Activated CD4-positive, alpha-beta T cell treated with anti-CD3 and anti-CD28 coated beads, Interleukin-2, amount 50 U/mL, for 48 hours (primary cell): ENCODE measurements at regions not wholly inside any gene's neighbourhood (a gene's known extent, or its start where the extent isn't known, plus 50 kb on each side); places are given as distances from the start of the nearest gene placed in this dataset.
"Not testable (repeated sequence)": the region's sequence is repeated elsewhere in the genome, so short reads cannot be mapped to it uniquely, and the experiment has no call there.

Experiments
- DNase-seq, 2 experiments: peaks; one replicate each; pipeline ENCODE4 v3.0.0-alpha.2; 2020

GRCh38 chr17:77786740-77787505 lies 171.6 kb upstream of the TNRC6C start:
- DNase-seq, result no peak

GRCh38 chr17:77790143-77790829 lies 168.2 kb upstream of the TNRC6C start:
- no peak for DNase-seq

- DNase-seq, result no peak
These were observed 165.9 kb upstream of the TNRC6C start for GRCh38 chr17:77792626-77793025.

- DNase-seq, result no peak
These were observed 165.1 kb upstream of the TNRC6C start for GRCh38 chr17:77793146-77793970.

- no peak for DNase-seq
These were observed 164.6 kb upstream of the TNRC6C start for GRCh38 chr17:77793971-77794235.

- DNase-seq, result no peak
These were observed 163.7 kb upstream of the TNRC6C start for GRCh38 chr17:77794846-77795245.

GRCh38 chr17:77795685-77796084 lies 162.8 kb upstream of the TNRC6C start:
- no peak for DNase-seq

DNA sequence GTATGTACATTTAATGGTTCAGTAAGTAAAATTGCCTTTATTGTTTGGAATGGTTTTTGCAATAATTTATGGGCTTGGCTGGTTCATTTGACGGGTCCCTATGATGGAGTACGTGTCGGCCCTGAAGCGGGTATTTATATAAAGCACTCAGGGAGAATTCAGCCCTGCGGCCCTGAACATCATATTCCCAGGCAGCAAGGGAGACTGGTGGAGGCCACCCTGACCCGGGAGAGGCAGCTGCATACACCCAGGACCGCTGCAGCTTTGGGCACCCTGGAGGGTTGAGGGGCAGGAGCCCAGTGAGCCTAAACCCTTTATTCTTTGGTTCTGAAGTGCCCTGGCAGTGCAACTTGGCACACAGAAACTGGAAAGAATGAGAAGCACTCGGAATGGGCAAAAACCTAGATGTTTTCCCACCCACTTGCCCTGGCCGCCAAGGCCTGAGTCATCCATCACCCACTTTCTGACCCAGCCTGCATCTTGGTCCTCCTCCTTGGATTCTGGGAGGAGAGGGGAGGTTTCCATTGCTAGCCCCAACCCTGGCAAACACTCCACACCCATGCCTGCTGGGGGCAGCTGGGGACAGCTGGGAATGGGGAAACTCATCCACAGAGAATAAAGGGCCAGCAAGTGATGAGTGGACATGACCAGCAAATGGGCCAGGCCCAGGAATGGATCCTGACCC lies 162.2 kb upstream of the TNRC6C start:
- DNase-seq, result no peak

DNA sequence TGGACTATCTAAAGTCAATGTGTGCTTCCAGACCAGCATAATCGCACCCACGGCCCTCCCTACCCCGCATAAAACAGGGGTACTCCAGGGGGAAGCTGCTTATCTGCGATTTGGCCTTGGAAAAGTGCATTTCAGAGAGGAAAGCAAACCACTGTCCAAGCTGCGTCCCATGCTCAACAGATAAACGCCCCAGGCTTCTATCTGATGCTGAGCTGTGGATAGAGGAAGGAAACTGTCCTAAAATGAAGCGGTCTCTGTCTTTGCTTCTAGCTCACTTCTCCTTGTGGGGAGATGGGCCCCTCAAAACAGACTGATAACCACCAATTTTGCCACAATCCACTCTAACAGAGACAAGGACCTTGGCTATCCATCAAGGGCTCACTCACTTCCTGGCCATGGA lies 160.5 kb upstream of the TNRC6C start:
- no peak for DNase-seq

GRCh38 chr17:77798481-77798880 lies 160.0 kb upstream of the TNRC6C start:
- no peak for DNase-seq

DNA sequence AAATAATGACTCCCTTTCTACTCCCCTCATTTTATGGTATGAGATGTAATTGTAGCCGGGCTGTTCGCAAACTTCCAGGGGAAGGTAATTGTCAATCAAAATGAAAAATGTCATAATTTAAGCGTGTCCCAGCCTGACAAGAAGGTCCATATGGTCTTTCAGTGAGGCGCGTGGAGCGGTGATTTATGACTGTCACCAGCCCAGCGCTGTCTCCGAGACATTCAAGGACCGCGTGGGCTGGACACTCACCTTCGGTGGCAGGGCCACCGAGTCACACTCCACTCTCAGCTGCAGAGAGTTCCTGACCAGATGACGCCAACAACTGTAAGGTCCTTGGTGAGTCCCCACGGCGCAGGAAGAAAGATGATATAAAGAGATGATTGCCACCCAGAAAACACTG lies 157.7 kb upstream of the TNRC6C start:
- no peak for DNase-seq

DNA sequence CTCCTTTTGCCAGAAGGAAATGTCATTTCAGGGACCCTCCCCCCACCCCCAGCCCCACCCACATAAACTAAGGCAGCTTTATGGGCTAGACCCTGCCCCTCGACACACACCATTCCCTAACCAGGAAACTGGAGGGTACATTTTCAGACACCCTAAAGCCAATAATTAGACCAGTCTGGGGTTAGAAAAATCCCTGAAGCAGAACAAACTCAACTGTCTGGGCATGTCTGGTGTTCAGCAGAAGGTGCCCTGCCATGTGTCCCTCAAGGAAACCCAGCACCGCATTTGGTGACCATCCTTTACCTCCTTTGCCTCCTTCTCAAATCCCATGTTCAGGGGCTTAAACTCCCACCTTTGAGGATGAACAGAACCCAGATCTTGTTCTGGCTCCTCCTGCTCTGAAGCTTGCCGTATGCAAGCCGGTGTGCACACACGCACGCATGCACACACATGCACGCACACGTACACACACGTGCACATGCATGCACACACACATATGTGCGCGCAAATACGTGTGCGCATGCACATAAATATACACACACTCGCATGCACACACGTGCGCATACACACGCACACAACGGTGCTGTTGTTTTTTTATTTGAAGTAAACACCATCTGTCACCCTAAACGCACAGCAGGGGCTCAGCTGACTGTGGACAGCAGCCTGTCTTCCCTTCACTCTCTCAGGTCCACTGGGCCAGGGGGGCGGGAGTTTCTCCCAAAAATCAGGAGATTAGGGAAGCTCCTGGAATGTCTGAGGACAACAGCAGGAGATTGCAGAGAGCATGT lies 156.8 kb upstream of the TNRC6C start:
- no peak for DNase-seq

DNA sequence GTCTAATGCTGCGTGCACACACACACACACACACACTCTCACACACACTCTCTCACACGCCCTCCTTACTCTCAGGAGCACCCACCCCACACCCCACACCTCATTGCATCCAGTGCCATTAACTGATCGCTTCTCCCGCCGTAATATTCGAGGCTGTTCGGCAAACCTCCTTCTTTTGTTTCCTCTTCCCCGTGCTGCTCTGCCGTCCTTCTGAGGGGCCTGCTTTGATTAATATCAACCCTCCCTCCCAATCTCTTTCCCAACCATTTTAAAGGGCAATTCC lies 156.2 kb upstream of the TNRC6C start:
- DNase-seq, result no peak

DNA sequence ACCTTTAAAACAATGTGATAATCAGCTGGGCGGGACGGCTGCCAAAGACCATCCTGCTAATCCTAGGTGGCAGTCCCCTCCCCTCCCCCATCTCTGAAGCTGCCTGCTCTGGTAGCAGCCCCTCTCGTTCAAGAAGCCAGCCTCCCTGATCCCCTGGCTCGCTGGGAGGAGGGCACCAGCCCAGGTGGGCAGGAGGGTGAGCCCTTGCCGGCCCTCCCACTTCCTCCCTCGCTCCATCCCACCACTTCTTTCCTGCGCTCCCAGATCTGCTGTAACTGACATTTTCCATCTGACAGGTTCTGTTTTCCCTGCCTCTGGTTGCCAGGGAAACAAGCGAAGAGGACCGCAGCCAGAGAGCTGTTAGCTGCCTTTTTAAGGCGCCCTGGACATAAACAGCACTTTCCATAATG lies 155.7 kb upstream of the TNRC6C start:
- DNase-seq, result no peak

- no peak for DNase-seq
These were observed 154.8 kb upstream of the TNRC6C start for GRCh38 chr17:77803726-77804125.

DNA sequence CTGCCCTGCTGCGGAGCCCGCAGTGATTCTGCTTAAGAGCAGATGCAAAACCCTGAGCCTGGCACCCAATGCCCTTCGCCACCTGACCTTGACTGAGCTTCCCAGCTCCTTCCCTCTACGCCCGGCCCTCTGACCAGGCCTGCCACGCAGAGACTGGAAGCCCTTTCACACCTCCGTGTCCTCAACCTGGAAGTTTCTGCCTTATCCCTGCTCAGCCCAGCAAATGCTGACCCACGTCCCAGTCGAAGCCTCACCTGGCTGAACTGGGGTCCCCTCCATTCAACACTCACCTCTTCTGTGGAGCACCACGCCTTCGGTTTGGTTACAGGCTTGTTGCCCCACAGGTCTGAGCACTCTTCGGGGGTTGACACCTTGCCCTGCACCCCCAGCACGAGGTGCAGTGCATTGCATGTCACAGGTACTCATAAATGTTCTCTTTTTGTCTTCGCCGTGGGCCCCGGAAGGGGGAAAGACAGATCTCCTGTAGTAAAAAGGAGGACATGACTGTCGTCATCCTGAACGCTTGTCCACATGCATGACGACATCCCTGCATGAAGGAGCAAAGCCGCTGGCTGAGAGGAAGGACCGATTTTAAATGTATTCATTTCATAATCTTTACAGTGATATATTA lies 153.6 kb upstream of the TNRC6C start:
- no peak for DNase-seq

GRCh38 chr17:77805970-77806369 lies 152.5 kb upstream of the TNRC6C start:
- DNase-seq, result not testable (repeated sequence)

DNA sequence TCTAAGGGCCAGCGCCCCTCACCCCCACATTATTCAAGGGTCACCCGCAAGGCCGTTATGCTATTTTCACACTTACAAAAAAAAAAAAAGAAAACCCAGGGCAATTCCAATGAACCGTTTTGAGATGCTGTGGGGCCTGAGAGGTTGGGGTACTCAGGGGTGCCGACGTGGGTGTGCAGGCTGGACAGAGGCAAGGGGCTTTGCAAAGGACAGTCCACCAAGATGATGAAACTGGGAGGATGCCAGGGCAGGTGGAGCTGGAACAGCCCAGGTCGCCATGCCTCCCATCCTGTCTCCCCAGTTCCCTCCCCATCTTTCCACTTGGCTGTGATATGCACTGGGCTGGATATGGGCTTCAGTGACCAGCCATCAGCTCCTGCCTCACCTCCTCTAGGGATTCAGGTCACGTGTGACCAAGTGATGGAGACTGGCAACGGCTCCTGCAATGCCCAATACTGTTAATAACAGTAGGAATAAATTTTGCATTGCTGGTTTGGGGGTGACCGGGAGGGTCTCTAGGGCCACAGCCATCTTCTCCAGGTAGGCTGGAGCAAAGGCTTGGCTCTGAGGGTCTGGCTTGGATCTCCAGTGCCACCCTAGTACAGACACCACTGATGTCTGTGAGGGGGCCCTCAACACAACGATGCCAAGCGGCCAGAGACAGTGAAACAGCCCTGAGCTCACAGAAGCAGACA lies 151.3 kb upstream of the TNRC6C start:
- DNase-seq, result no peak

DNA sequence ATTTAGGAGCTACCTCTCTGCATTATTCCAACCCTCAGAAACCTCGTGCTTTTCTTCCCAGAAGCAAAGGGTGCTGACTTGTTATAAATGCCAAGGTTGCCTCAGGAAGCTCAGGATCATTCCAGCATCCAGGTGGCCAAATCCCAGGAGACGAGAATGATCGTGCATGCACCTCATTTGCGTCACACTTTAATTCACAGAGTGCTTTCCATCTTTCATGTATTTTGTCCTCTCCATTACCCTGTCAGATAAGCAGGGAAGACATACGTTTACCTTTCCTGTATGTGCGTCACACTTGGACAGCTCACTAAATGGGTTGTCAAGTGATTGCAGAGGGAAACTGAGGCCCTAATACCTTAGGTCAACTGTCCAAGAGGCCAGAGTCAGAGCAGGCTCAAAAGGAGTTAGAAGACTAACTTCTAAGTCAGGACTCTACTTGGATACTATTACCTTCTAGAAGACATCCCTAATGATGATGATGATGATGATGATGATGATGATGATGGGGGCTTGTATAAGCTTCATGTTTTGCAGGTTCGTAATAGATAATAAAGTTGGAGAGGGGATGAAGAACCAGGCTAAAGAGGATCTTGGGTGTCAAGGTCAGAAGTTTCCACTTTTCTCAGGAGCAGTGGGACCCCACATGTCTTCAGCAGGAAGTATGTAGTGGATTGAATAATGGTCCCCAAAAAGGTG lies 150.6 kb upstream of the TNRC6C start:
- no peak for DNase-seq

- no peak for DNase-seq
These were observed 149.6 kb upstream of the TNRC6C start for GRCh38 chr17:77808686-77809425.
